H9 (cell line): ENCODE measurements at regions not wholly inside any gene's neighbourhood (a gene's known extent, or its start where the extent isn't known, plus 50 kb on each side); places are given as distances from the start of the nearest gene placed in this dataset.

Source experiments
- DNase-seq: peaks from one replicate; pipeline ENCODE4 v3.0.0-alpha.2; 2017
- H2AFZ ChIP-seq: one replicate; pipeline ENCODE4 v1.6.1; 2013; ENCODE audit warnings: mild to moderate bottlenecking, low read length, control low read depth, moderate library complexity
- H2AK5ac ChIP-seq: 2 replicates; pipeline ENCODE4 v1.6.1; 2013; ENCODE audit warnings: low read length, control low read depth, mixed read lengths; ENCODE audit not compliant: insufficient read length
- H2BK120ac ChIP-seq: one replicate; pipeline ENCODE4 v1.6.1; 2013; ENCODE audit warnings: low read depth, mild to moderate bottlenecking, low read length, control low read depth, inconsistent platforms; ENCODE audit not compliant: poor library complexity, severe bottlenecking
- H2BK12ac ChIP-seq: 2 replicates; pipeline ENCODE4 v1.6.1; 2013; ENCODE audit warnings: low read length, control low read depth, mixed read lengths, low read depth; ENCODE audit not compliant: insufficient read length
- H2BK15ac ChIP-seq: 2 replicates; pipeline ENCODE4 v1.6.1; 2013; ENCODE audit warnings: low read depth, low read length, control low read depth
- H2BK20ac ChIP-seq: one replicate; pipeline ENCODE4 v1.6.1; 2013; ENCODE audit warnings: low read depth, mild to moderate bottlenecking, low read length, control low read depth, inconsistent platforms; ENCODE audit not compliant: poor library complexity, severe bottlenecking
- H2BK5ac ChIP-seq: 2 replicates; pipeline ENCODE4 v1.6.1; 2013; ENCODE audit warnings: low read length, control low read depth, mixed read lengths; ENCODE audit not compliant: insufficient read length
- H3K14ac ChIP-seq: 2 replicates; pipeline ENCODE4 v1.6.1; 2013; ENCODE audit warnings: low read length, control low read depth; ENCODE audit not compliant: insufficient read depth
- H3K18ac ChIP-seq: 2 replicates; pipeline ENCODE4 v1.6.1; 2013; ENCODE audit warnings: low read depth, mild to moderate bottlenecking, mixed read lengths, low read length, control low read depth; ENCODE audit not compliant: insufficient read length
- H3K23ac ChIP-seq: 2 replicates; pipeline ENCODE4 v1.6.1; 2013; ENCODE audit warnings: low read length, control low read depth, mixed read lengths, low read depth; ENCODE audit not compliant: insufficient read length
- H3K23me2 ChIP-seq: 2 replicates; pipeline ENCODE4 v1.6.1; 2013; ENCODE audit warnings: low read depth, mild to moderate bottlenecking, mixed read lengths, low read length, control low read depth; ENCODE audit not compliant: insufficient read length, poor library complexity, severe bottlenecking
- H3K27ac ChIP-seq: 2 replicates; pipeline ENCODE4 v1.5.1; 2013; ENCODE audit warnings: low read length, control low read depth, mixed read lengths, low read depth; ENCODE audit not compliant: insufficient read length
- H3K27me3 ChIP-seq: 2 replicates; pipeline ENCODE4 v1.6.1; 2013; ENCODE audit warnings: low read length, control low read depth, inconsistent platforms; ENCODE audit not compliant: insufficient read depth
- H3K4ac ChIP-seq: 2 replicates; pipeline ENCODE4 v1.6.1; 2013; ENCODE audit warnings: low read depth, mild to moderate bottlenecking, control low read depth, inconsistent platforms, low read length, moderate library complexity
- H3K4me1 ChIP-seq: 2 replicates; pipeline ENCODE4 v1.6.1; 2013; ENCODE audit warnings: low read length, control low read depth, inconsistent platforms; ENCODE audit not compliant: insufficient read depth
- H3K4me2 ChIP-seq: 2 replicates; pipeline ENCODE4 v1.6.1; 2013; ENCODE audit warnings: low read length, control low read depth, mixed read lengths; ENCODE audit not compliant: insufficient read length, insufficient read depth
- H3K56ac ChIP-seq: 2 replicates; pipeline ENCODE4 v1.6.1; 2013; ENCODE audit warnings: low read depth, mild to moderate bottlenecking, mixed read lengths, low read length, control low read depth; ENCODE audit not compliant: insufficient read length
- H3K79me1 ChIP-seq: 2 replicates; pipeline ENCODE4 v1.6.1; 2013; ENCODE audit warnings: low read depth, mild to moderate bottlenecking, moderate library complexity, low read length, control low read depth, inconsistent platforms; ENCODE audit not compliant: insufficient read depth, poor library complexity, severe bottlenecking
- H3K79me2 ChIP-seq: 2 replicates; pipeline ENCODE4 v1.6.1; 2013; ENCODE audit warnings: low read length, control low read depth, inconsistent platforms; ENCODE audit not compliant: insufficient read depth
- H3K9ac ChIP-seq: 2 replicates; pipeline ENCODE4 v1.6.1; 2013; ENCODE audit warnings: low read length, control low read depth, mixed read lengths; ENCODE audit not compliant: insufficient read length; ENCODE audit errors: extremely low read depth
- H3K9me3 ChIP-seq: one replicate; pipeline ENCODE4 v1.6.1; 2013; ENCODE audit warnings: low read depth, low read length, inconsistent platforms; ENCODE audit not compliant: control insufficient read depth
- H3T11ph ChIP-seq: one replicate; pipeline ENCODE4 v1.6.1; 2013; ENCODE audit warnings: mild to moderate bottlenecking, low read length, control low read depth, inconsistent platforms
- H4K20me1 ChIP-seq: one replicate; pipeline ENCODE4 v1.6.1; 2013; ENCODE audit not compliant: control insufficient read depth, insufficient read length, insufficient read depth
- H4K5ac ChIP-seq: 2 replicates; pipeline ENCODE4 v1.6.1; 2013; ENCODE audit warnings: low read depth, mild to moderate bottlenecking, mixed read lengths, low read length, control low read depth; ENCODE audit not compliant: insufficient read length
- H4K8ac ChIP-seq: replicated peaks from 2 replicates; pipeline ENCODE4 v1.6.1; 2013; ENCODE audit warnings: low read length, control low read depth, mixed read lengths, low read depth; ENCODE audit not compliant: insufficient read length
- H4K91ac ChIP-seq: 2 replicates; pipeline ENCODE4 v1.6.1; 2013; ENCODE audit warnings: low read depth, mild to moderate bottlenecking, moderate library complexity, mixed read lengths, low read length, control low read depth; ENCODE audit not compliant: insufficient read length
- H3K27ac Mint-ChIP-seq, 3 experiments: 2 replicates in 2 of 3; 3 replicates in 1 of 3; pipeline ENCODE4 v1.8.0; 2020 to 2021; ENCODE audit warnings: mixed read lengths in 3 of 3, mild to moderate bottlenecking in 1 of 3, moderate library complexity in 1 of 3
- H3K27me3 Mint-ChIP-seq: 2 replicates; pipeline ENCODE4 v1.8.0; 2021; ENCODE audit warnings: low read depth, mild to moderate bottlenecking, moderate library complexity, mixed read lengths
- H3K36me3 Mint-ChIP-seq, 3 experiments: 2 replicates in 2 of 3; 3 replicates in 1 of 3; pipeline ENCODE4 v1.8.0; 2020 to 2021; ENCODE audit warnings: low read depth in 3 of 3, mixed read lengths in 3 of 3; ENCODE audit not compliant: insufficient read depth in 1 of 3
- H3K4me1 Mint-ChIP-seq, 2 experiments: 2 replicates each; pipeline ENCODE4 v1.8.0; 2020; ENCODE audit warnings: mixed read lengths in 2 of 2
- H3K4me3 Mint-ChIP-seq, 2 experiments: 2 replicates in 1 of 2; 3 replicates in 1 of 2; pipeline ENCODE4 v1.8.0; 2020 to 2021; ENCODE audit warnings: mild to moderate bottlenecking in 2 of 2, mixed read lengths in 2 of 2, moderate library complexity in 1 of 2
- H3K9me3 Mint-ChIP-seq, 2 experiments: 2 replicates in 1 of 2; 3 replicates in 1 of 2; pipeline ENCODE4 v1.8.0; 2020; ENCODE audit warnings: mild to moderate bottlenecking in 2 of 2, mixed read lengths in 2 of 2, moderate library complexity in 1 of 2
- CTCF ChIP-seq: fragments of 200-600 bp; sonication (generic); conservative IDR thresholded peaks from 3 replicates; pipeline ENCODE4 v1.8.0; 2021; ENCODE audit warnings: antibody characterized with exemption, mild to moderate bottlenecking
- WGBS: extraction: QIAGEN DNeasy Blood & Tissue Kit; methylation state at CpG from one replicate; pipeline ENCODE4 v1.1.7; 2013; ENCODE audit warnings: missing lambda C conversion rate, low lambda C conversion rate, mixed read lengths; ENCODE audit not compliant: insufficient read length; ENCODE audit errors: extremely low coverage; 5-methylcytosine and 5-hydroxymethylcytosine counted together

- no peak overlapping the region for H2BK12ac ChIP-seq
- no peak overlapping the region for H3K56ac ChIP-seq
- H3K27me3 ChIP-seq, result no peaks in the 10 kb centered on the region
- no peaks in the 10 kb centered on the region for H3K79me2 ChIP-seq
- H2BK120ac ChIP-seq, result no peak overlapping the region
- H4K5ac ChIP-seq, result no peak overlapping the region
- Mint-ChIP-seq H3K27ac (no peak overlapping the region; a peak in 1 of 7 replicates), H3K9me3 (no peaks in the 10 kb centered on the region), H3K4me1 (no peaks in the 10 kb centered on the region), H3K36me3 (no peaks in the 10 kb centered on the region), H3K4me3 (no peak overlapping the region), H3K27me3 (no peaks in the 10 kb centered on the region)
- H4K91ac ChIP-seq, result no peak overlapping the region
- no peak overlapping the region for H3K27ac ChIP-seq
- H2BK5ac ChIP-seq, result no peak overlapping the region
- no peak overlapping the region for H2AK5ac ChIP-seq
- H4K20me1 ChIP-seq, result no peaks in the 10 kb centered on the region
- H3K23me2 ChIP-seq, result no peaks in the 10 kb centered on the region
- no peak overlapping the region for H3K4ac ChIP-seq
- no peak overlapping the region for H2BK20ac ChIP-seq
- no peak overlapping the region for H4K8ac ChIP-seq
- no peaks in the 10 kb centered on the region for H3K4me1 ChIP-seq
- H3K79me1 ChIP-seq, result no peaks in the 10 kb centered on the region
- H2AFZ ChIP-seq, result no peak overlapping the region
- TF ChIP-seq CTCF, result no peak
- H3K9ac ChIP-seq, result no peak overlapping the region
- H3K9me3 ChIP-seq, result no peaks in the 10 kb centered on the region
- H2BK15ac ChIP-seq, result no peak overlapping the region
- no peak overlapping the region for H3K23ac ChIP-seq
- WGBS, result no CpG with 5 or more reads among the region's 1 CpG
- H3K18ac ChIP-seq, result no peak overlapping the region
- DNase-seq, result no peak
- no peak overlapping the region for H3K4me2 ChIP-seq
- H3K14ac ChIP-seq, result no peak overlapping the region; the same call in 1 of the 2 replicates
- no peak overlapping the region for H3T11ph ChIP-seq
Observed at GRCh38 chr10:81450651-81451050, 424.3 kb upstream of the NRG3 start.
